Peyer's patch (tissue), 4 donors: ENCODE measurements at regions not wholly inside any gene's neighbourhood (a gene's known extent, or its start where the extent isn't known, plus 50 kb on each side); places are given as distances from the start of the nearest gene placed in this dataset.

ENCODE experiments used
- DNase-seq, 3 donors: peaks; one replicate each; pipeline ENCODE4 v3.0.0-alpha.2; 2017 to 2019
- H3K27ac ChIP-seq, 4 donors: fragments of 200-600 bp; sonication (generic); one replicate each; pipeline ENCODE4 v1.5.1; 2016 to 2019
- H3K27me3 ChIP-seq, 2 donors: fragments of 200-600 bp; sonication (generic); one replicate each; pipeline ENCODE4 v1.5.1; 2019
- H3K36me3 ChIP-seq, 3 donors: fragments of 200-600 bp; sonication (generic); one replicate each; pipeline ENCODE4 v1.5.1; 2016 to 2019
- H3K4me1 ChIP-seq, 4 donors: fragments of 200-600 bp; sonication (generic); one replicate each; pipeline ENCODE4 v1.5.1; 2016 to 2019
- H3K4me3 ChIP-seq, 4 donors: fragments of 200-600 bp; sonication (generic); 1 replicate in 3 of 4; 2 replicates in 1 of 4; pipeline ENCODE4 v1.5.1; 2016 to 2019; ENCODE audit warnings: mild to moderate bottlenecking in 1 of 4
- H3K9me3 ChIP-seq, 4 donors: fragments of 200-600 bp; sonication (generic); one replicate each; pipeline ENCODE4 v1.5.1; 2016 to 2019; ENCODE audit warnings: mild to moderate bottlenecking in 1 of 4
- CTCF ChIP-seq, 6 experiments: fragments of 450-650 bp in 4 of 6; fragments of 200-600 bp in 2 of 6; sonication (generic) in 1 of 6; IDR thresholded peaks; one replicate each; pipeline ENCODE4 v1.5.1; 2017 to 2019; ENCODE audit warnings: antibody characterized with exemption in 6 of 6, mild to moderate bottlenecking in 3 of 6, moderate library complexity in 1 of 6
- POLR2A ChIP-seq, 2 donors: fragments of 450-650 bp; IDR thresholded peaks; one replicate each; pipeline ENCODE4 v1.5.1; 2017; ENCODE audit warnings: antibody characterized with exemption in 2 of 2, mild to moderate bottlenecking in 2 of 2, moderate library complexity in 2 of 2

GRCh38 chr4:166435449-166435848, 562.4 kb downstream of the TLL1 start:
- no peak for TF ChIP-seq POLR2A (IDR thresholded peaks at IDR 0.05)
- TF ChIP-seq CTCF (IDR thresholded peaks at IDR 0.05): no peak
- Histone ChIP-seq H3K36me3 (no peaks in the 10 kb centered on the region), H3K9me3 (no peaks in the 10 kb centered on the region), H3K4me1 (no peaks in the 10 kb centered on the region), H3K27me3 (no peaks in the 10 kb centered on the region), H3K27ac (no peak overlapping the region), H3K4me3 (no peak overlapping the region)
- no peak for DNase-seq

GRCh38 chr4:166458756-166459155, 585.7 kb downstream of the TLL1 start:
- no peak for DNase-seq
- no peak overlapping the region for H3K4me3 ChIP-seq
- no peaks in the 10 kb centered on the region for H3K36me3 ChIP-seq
- H3K4me1 ChIP-seq: no peaks in the 10 kb centered on the region
- no peaks in the 10 kb centered on the region for H3K9me3 ChIP-seq
- H3K27me3 ChIP-seq: no peaks in the 10 kb centered on the region
- TF ChIP-seq POLR2A (IDR thresholded peaks at IDR 0.05): no peak
- no peak for TF ChIP-seq CTCF (IDR thresholded peaks at IDR 0.05)
- no peak overlapping the region for H3K27ac ChIP-seq

GRCh38 chr4:166459621-166460020, 586.6 kb downstream of the TLL1 start:
- Histone ChIP-seq H3K4me3 (no peak overlapping the region), H3K27ac (no peak overlapping the region), H3K9me3 (no peaks in the 10 kb centered on the region), H3K36me3 (no peaks in the 10 kb centered on the region), H3K27me3 (no peaks in the 10 kb centered on the region), H3K4me1 (no peaks in the 10 kb centered on the region)
- no peak for DNase-seq
- TF ChIP-seq POLR2A (IDR thresholded peaks at IDR 0.05) (no peak), CTCF (IDR thresholded peaks at IDR 0.05) (no peak)

- no peak overlapping the region for H3K4me3 ChIP-seq
- H3K27me3 ChIP-seq: no peaks in the 10 kb centered on the region
- TF ChIP-seq CTCF (IDR thresholded peaks at IDR 0.05): no peak
- TF ChIP-seq POLR2A (IDR thresholded peaks at IDR 0.05): no peak
- no peaks in the 10 kb centered on the region for H3K36me3 ChIP-seq
- no peak for DNase-seq
- no peak overlapping the region for H3K27ac ChIP-seq
- no peaks in the 10 kb centered on the region for H3K4me1 ChIP-seq
- H3K9me3 ChIP-seq: no peaks in the 10 kb centered on the region
These were observed 587.9 kb downstream of the TLL1 start for GRCh38 chr4:166460769-166461550.

GRCh38 chr4:166481055-166481454, 608.0 kb downstream of the TLL1 start:
- no peaks in the 10 kb centered on the region for H3K36me3 ChIP-seq
- no peak overlapping the region for H3K4me3 ChIP-seq
- no peaks in the 10 kb centered on the region for H3K4me1 ChIP-seq
- no peak for TF ChIP-seq POLR2A (IDR thresholded peaks at IDR 0.05)
- no peak for TF ChIP-seq CTCF (IDR thresholded peaks at IDR 0.05)
- no peaks in the 10 kb centered on the region for H3K27me3 ChIP-seq
- no peak overlapping the region for H3K27ac ChIP-seq
- H3K9me3 ChIP-seq: no peaks in the 10 kb centered on the region
- DNase-seq: no peak
